HepG2 (cell line): ENCODE measurements at regions not wholly inside any gene's neighbourhood (a gene's known extent, or its start where the extent isn't known, plus 50 kb on each side); places are given as distances from the start of the nearest gene placed in this dataset.

ENCODE experiments used
- CEBPB ChIP-seq: IDR thresholded peaks from 2 replicates; pipeline ENCODE4 v1.6.1; 2011; ENCODE audit warnings: low read depth, low read length, improper control_type of control experiment, borderline replicate concordance
- CTCF ChIP-seq: sonication (generic); formaldehyde crosslinking; IDR thresholded peaks from 2 replicates; pipeline ENCODE4 v1.5.0; 2020; ENCODE audit warnings: mild to moderate bottlenecking, missing genetic modification reagents, moderate library complexity
- FOXJ3 ChIP-seq: sonication (generic); formaldehyde crosslinking; IDR thresholded peaks from 2 replicates; pipeline ENCODE4 v1.4.0; 2020; ENCODE audit warnings: missing genetic modification reagents, mild to moderate bottlenecking, borderline replicate concordance
- NCOR1 ChIP-seq: fragments of 200-600 bp; sonication (generic); IDR thresholded peaks from 2 replicates; pipeline ENCODE4 v1.7.0; 2017; ENCODE audit warnings: antibody characterized with exemption, low read length, borderline replicate concordance
- NR3C1 ChIP-seq: sonication (generic); formaldehyde crosslinking; IDR thresholded peaks from 2 replicates; pipeline ENCODE4 v1.4.0; 2020; ENCODE audit warnings: missing genetic modification reagents
- POLR2A ChIP-seq, 2 experiments: IDR thresholded peaks; 2 replicates each; pipeline ENCODE4 v1.6.1; 2011; ENCODE audit warnings: low read depth in 2 of 2, low read length in 2 of 2, mild to moderate bottlenecking in 1 of 2, moderate library complexity in 1 of 2; ENCODE audit not compliant: insufficient read depth in 1 of 2
- TAF1 ChIP-seq: sonication (generic); formaldehyde crosslinking; IDR thresholded peaks from 2 replicates; pipeline ENCODE4 v1.4.0; 2020; ENCODE audit warnings: missing genetic modification reagents
- ZBTB4 ChIP-seq: sonication (generic); formaldehyde crosslinking; IDR thresholded peaks from 2 replicates; pipeline ENCODE4 v1.4.0; 2020; ENCODE audit warnings: missing genetic modification reagents, mild to moderate bottlenecking, borderline replicate concordance

- TF ChIP-seq TAF1 (CRISPR knock-in tag) (no peak), NCOR1 (no peak), NR3C1 (CRISPR knock-in tag) (no peak), CEBPB (no peak), POLR2A (IDR thresholded peaks at IDR 0.05; ENCODE audit: insufficient read depth in 1 of 2, low read depth in 2 of 2, low read length in 2 of 2) (no peak), ZBTB4 (CRISPR knock-in tag) (no peak), FOXJ3 (CRISPR knock-in tag) (no peak), CTCF (no peak)
Observed at GRCh38 chr4:14893713-14894112, 108.6 kb upstream of the CPEB2 start.
